HL-60 (cell line): ENCODE measurements at regions not wholly inside any gene's neighbourhood (a gene's known extent, or its start where the extent isn't known, plus 50 kb on each side); places are given as distances from the start of the nearest gene placed in this dataset.

Source experiments
- DNase-seq, 2 experiments: peaks; one replicate each; pipeline ENCODE4 v3.0.0-alpha.2; 2010 to 2020; ENCODE audit warnings: low read depth in 1 of 2, low spot score in 1 of 2
- H3K27ac ChIP-seq: fragments of 250-450 bp; sonication (Bioruptor Pico); replicated peaks from 2 replicates; pipeline ENCODE4 v1.5.1; 2020; ENCODE audit warnings: mild to moderate bottlenecking, moderate library complexity
- H3K27me3 ChIP-seq: fragments of 250-450 bp; sonication (Bioruptor Pico); 2 replicates; pipeline ENCODE4 v1.5.1; 2021; ENCODE audit warnings: mild to moderate bottlenecking, moderate library complexity; ENCODE audit not compliant: insufficient read depth, poor library complexity, severe bottlenecking
- H3K4me3 ChIP-seq: replicated peaks from 2 replicates; pipeline ENCODE4 v1.5.1; 2011; ENCODE audit warnings: mild to moderate bottlenecking, control low read depth, low read length; ENCODE audit not compliant: insufficient read depth
- GABPA ChIP-seq: IDR thresholded peaks from 2 replicates; pipeline ENCODE4 v1.6.1; 2012; ENCODE audit warnings: low read depth
- POLR2AphosphoS5 ChIP-seq: IDR thresholded peaks from 2 replicates; pipeline ENCODE4 v1.6.1; 2012; ENCODE audit warnings: low read depth
- SPI1 ChIP-seq: IDR thresholded peaks from 2 replicates; pipeline ENCODE4 v1.6.1; 2012; ENCODE audit warnings: low read depth, mild to moderate bottlenecking, borderline replicate concordance
- TF ChIP-seq, protein P1 (sequence below): IDR thresholded peaks from 2 replicates; pipeline ENCODE4 v1.6.1; 2012; ENCODE audit warnings: low read depth; ENCODE audit not compliant: insufficient replicate concordance
- TF ChIP-seq, protein P2 (sequence below): IDR thresholded peaks from one replicate; pipeline ENCODE4 v1.5.1; 2011; ENCODE audit warnings: low read length, control low read depth, inconsistent platforms; ENCODE audit not compliant: insufficient read depth

DNA sequence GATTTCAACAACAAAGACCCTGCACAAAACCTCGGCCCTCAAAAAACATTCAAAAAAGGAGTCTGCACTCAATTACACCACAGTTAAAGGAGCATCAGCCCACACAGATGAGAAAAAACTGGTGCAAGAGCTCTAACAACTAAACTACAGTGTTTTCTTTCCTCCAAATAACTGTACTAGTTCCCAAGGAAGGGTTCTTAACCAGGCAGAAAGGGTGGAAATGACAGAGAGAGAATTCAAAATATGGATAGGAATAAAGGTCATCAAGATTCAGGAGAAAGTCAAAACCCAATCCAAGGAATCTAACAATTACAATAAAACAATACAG, 176.4 kb upstream of the TRPC4 start:
- no peak for DNase-seq
- Histone ChIP-seq H3K27me3 (peaks cover 2% of the 10 kb centered on the region), H3K4me3 (no peak overlapping the region), H3K27ac (no peak overlapping the region)
- no peak for TF ChIP-seq POLR2AphosphoS5
- TF ChIP-seq, protein P1, sequence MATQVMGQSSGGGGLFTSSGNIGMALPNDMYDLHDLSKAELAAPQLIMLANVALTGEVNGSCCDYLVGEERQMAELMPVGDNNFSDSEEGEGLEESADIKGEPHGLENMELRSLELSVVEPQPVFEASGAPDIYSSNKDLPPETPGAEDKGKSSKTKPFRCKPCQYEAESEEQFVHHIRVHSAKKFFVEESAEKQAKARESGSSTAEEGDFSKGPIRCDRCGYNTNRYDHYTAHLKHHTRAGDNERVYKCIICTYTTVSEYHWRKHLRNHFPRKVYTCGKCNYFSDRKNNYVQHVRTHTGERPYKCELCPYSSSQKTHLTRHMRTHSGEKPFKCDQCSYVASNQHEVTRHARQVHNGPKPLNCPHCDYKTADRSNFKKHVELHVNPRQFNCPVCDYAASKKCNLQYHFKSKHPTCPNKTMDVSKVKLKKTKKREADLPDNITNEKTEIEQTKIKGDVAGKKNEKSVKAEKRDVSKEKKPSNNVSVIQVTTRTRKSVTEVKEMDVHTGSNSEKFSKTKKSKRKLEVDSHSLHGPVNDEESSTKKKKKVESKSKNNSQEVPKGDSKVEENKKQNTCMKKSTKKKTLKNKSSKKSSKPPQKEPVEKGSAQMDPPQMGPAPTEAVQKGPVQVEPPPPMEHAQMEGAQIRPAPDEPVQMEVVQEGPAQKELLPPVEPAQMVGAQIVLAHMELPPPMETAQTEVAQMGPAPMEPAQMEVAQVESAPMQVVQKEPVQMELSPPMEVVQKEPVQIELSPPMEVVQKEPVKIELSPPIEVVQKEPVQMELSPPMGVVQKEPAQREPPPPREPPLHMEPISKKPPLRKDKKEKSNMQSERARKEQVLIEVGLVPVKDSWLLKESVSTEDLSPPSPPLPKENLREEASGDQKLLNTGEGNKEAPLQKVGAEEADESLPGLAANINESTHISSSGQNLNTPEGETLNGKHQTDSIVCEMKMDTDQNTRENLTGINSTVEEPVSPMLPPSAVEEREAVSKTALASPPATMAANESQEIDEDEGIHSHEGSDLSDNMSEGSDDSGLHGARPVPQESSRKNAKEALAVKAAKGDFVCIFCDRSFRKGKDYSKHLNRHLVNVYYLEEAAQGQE = no peak
- TF ChIP-seq, protein P2, sequence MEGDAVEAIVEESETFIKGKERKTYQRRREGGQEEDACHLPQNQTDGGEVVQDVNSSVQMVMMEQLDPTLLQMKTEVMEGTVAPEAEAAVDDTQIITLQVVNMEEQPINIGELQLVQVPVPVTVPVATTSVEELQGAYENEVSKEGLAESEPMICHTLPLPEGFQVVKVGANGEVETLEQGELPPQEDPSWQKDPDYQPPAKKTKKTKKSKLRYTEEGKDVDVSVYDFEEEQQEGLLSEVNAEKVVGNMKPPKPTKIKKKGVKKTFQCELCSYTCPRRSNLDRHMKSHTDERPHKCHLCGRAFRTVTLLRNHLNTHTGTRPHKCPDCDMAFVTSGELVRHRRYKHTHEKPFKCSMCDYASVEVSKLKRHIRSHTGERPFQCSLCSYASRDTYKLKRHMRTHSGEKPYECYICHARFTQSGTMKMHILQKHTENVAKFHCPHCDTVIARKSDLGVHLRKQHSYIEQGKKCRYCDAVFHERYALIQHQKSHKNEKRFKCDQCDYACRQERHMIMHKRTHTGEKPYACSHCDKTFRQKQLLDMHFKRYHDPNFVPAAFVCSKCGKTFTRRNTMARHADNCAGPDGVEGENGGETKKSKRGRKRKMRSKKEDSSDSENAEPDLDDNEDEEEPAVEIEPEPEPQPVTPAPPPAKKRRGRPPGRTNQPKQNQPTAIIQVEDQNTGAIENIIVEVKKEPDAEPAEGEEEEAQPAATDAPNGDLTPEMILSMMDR = no peak
- TF ChIP-seq GABPA = no peak
- TF ChIP-seq SPI1 = no peak

DNA sequence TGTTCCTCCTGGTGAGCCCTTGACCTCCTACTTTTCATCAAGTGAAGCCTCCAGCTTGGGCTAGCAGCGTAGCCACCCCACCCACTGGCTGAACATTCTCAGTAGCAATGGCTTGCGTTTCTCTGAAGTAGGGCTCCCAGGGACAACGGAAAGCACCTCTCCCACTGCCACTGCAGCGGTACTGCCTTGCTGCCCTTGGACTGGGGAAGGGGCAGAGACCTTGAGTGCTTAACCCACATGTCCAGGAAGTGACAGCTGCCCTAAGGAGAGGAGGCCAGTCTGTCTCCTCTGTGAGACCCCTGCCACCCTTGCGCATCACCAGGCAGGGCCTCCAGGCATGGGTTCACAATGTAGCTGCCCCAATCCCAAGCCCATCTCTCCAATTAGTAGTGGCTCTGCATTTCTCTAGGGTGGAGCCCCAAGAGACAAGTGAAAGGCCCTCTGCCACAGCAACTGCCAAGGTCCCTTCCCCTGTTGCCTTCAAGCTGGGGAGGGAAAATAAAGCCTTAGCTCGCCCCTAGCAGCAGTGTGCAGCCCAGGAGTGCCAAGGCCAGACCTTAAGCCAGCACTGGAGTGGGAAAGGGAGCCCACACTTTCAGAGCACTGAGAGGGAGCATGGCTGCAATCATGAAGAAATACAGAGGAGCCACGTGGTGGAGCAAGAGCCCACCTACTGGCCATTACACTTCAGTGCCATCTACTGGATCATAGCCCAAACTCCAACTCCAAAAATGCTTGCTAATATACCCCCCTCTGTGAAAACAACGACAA, 175.9 kb upstream of the TRPC4 start:
- peak in 1 of 2 experiments; percentile 22 for DNase-seq
- TF ChIP-seq SPI1 = no peak
- TF ChIP-seq, protein P1 = no peak
- TF ChIP-seq, protein P2 = peak; percentile 35
- Histone ChIP-seq H3K27ac (no peak overlapping the region), H3K4me3 (no peak overlapping the region), H3K27me3 (peaks cover 2% of the 10 kb centered on the region)

DNA sequence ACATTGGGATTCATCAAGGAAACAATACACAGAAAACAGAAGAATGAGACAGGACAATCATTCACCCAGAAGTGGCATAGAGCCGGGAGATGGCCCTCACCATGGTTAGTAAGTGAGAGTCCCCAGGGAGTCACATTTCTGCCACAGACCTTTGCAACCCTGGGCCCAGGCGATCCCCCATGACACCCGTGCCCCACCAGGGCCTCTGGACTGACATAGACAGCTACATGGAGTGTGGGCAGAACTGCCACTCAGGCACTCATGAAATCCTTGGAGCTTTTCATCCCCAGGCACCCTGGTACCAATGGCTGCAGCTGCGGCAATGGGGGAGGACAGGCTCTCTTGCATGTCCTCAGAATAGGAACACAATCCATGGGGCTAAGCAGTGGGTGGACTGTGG, 174.5 kb upstream of the TRPC4 start:
- DNase-seq = no peak
- no peak overlapping the region for H3K27ac ChIP-seq
- H3K4me3 ChIP-seq = no peak overlapping the region
- no peak for TF ChIP-seq POLR2AphosphoS5
- TF ChIP-seq, protein P1 = no peak
- no peak for TF ChIP-seq GABPA
- TF ChIP-seq, protein P2 = no peak
- no peak for TF ChIP-seq SPI1
- peaks cover 2% of the 10 kb centered on the region for H3K27me3 ChIP-seq
